ENCODE measurements at regions not wholly inside any gene's neighbourhood (a gene's known extent, or its start where the extent isn't known, plus 50 kb on each side); places are given as distances from the start of the nearest gene placed in this dataset.

DNA sequence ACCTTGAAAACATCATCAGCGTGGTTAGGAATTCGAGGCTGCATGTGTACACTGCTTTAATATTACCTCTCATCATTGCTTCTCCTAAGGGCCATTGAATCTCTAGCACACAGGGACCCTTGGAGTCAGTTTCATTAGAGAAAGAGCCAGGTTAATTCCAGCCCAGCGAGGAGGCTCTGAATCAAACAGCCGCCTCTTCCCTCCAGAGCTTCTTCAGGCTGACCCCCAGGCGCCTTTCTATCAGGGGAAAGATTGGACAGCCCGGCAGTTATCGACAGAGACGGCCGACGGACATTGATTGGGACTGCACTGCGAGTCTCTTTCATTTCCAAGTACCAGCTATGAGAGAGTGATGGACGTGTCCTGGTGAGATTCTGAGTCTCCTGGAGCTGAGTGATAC lies 159.2 kb downstream of the ANKRD60 start:
- DNase-seq (ENCODE audit: low read depth) = no peak

DNA sequence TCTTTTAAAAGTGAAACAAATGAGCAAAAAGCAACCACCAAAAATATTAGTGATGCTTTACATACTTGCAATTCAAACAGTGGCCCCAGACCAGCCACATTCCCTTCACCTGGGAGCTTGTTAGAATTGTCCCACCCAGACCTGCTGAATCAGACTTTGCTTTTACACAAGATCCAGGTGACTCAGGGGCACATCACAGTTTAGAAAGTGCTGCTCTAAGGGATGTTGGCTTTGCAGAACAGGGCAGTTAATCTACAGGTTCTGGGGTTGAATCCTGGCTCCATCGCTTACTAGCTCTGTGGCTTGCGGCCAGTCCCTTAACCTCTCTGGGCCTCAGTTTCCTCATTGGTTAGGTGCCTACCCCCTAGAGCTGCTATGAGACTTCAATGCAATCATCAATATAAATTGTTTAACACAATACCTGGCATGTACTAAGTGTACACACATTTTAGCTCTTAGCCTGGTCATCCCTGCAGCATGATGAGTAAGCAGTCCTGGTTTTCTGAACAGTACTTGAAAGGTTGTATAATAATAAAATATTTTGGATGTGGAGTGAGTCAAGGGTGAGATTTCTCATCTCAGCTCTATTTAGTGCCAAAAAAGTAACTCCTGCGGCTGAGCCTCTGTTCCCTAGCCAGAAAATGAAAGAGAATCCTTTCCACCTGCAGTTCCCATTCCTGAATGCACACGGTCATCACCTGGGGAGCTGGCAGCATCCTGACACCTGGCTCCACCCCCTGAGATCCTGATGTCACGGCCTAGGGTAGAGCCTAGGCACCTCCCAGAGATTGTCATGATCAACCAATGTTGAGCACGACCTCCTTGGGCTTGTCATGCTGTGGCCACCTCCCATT lies 162.7 kb downstream of the ANKRD60 start:
- no peak for DNase-seq (ENCODE audit: low read depth)

DNA sequence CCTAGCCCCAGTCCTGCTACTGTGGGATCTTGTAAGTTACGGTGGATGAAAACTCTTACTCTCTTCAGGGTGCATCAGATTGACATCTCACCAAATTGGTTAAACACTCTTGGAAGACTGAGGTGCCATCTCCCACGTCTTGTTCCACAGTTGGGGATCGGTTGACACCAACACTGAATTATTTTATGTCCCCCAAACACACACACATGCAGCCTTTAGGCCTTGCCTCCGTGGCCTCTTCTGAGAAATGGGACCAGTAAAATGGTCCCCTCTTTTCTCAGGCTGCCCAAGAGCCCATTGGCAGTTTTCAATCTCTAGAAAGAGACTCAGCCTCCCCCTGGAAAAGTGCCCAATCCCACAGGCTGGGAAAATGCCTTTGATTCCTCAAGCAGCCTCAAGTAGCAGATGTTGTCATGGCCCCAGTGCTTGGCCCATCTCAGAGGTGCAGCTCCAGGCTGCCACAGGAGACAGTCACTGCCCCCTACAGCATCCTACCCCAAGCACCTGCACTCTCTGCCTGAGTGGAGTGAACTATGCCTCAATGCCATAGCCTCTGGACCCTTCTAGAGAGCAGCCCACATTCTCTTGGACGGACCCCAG lies 163.9 kb downstream of the ANKRD60 start:
- DNase-seq (ENCODE audit: low read depth) = no peak

DNA sequence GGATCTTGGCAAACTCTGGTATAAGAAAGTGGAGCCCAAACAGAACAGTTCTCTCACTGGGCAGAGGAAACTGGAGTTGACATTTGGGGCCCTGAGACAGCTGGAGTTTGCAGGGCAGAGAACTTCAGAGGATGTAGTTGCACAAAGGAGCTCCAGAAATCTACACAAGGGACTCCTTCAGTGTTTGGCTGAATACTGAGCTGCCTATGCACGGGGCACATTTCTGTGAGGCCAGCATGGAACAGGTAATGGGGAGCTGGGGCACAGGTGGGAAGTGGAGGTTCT lies 169.3 kb downstream of the ANKRD60 start:
- DNase-seq (ENCODE audit: low read depth) = no peak

DNA sequence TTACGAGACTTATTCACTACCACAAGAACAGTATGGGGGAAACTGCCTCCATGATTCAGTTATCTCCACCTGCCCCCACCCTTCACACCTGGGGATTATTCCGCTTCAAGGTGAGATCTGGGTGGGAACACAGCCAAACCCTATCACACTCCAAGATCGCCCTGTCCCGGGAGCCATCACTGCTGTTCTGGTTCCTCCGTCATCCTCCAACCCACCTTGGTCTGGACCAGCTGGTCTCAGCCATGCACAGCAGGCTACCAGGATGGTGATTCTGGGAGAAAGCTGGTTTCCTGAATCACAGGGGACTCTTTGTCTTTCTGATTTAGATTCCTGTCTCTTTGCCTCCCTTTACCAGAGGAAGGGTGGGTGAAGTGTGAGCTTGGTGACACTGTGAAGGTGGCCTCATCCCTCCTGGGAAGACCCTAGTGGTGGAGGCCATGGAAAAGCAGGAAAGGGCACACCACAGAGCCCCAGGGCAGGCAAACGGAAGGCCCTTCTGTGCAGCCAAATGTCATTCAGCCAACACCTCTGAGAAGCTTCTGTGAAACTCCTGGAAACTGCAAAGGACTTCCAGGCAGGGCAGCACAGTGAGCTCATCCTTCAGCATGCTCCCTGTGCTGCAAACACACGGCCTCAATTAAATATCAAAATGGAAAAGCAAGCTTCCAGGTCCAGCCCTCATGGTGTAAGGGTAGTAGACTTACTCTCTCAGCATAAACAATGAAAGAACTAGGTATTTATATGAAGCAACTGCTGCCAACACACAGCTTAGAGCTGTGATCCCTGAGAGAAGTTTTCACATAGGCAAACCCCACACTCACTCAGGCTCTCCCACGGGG lies 169.8 kb downstream of the ANKRD60 start:
- no peak for DNase-seq (ENCODE audit: low read depth)

DNA sequence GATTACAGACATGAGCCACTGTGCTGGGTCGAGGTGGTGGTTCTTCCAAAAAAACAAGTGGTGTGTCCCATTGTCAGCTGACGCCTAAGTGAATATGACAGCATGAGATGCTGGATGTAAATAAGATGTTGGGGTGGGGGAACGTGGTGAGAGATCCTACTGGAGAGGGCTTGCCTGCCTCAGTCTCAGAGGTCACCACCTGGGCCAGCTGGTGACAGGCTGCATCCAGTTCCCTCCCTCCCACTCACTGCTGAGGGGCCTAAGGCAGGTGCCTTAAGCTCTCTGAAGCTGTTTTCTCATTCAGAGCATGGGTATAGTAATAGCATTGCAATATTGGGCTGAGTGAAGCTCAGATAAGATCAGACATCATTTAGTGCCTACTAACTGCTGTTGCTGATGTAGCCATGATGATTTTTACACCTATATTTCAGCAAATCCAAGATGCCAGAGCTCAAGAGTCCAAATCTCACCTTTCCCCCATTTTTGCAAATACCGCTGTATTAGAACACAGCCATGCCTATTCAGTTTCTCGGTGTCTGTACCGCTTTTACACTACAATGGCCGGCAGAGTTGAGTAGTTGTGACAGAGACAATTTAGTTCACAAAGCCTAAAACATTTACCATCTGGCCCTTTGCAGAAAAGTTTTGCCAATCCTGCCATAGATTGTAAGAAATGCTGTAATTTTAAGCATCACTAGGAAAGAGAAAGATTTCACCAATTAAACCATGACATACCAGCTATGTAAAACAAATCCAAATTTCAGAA lies 171.3 kb downstream of the ANKRD60 start:
- DNase-seq (ENCODE audit: low read depth) = no peak

DNA sequence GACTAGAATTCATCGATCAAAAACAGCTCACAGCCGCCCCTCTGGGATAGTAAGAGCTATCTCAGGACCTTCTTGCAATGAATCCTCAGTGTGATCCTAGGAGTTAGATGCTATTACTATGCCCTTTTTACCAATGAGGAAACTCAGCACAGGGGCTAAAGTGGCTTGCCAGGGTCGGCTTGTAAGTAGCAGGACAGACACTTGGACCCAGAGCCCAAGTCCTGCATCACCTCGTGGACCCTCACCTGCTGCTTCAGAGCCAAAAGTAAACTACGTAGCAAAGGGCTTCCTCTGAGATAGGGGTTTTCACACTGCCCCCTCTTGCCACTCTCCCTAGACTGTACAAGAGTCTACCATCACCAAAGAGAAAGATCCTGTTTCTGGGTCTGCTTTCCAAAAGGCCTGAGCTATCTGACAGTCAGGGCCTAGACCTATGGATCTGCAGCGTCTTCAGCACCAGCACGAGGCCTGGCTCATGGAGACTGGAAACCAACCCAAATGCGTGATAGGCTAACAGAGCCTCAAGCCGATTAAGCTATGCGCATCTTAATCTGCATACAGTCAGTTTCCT lies 172.3 kb downstream of the ANKRD60 start:
- no peak for DNase-seq (ENCODE audit: low read depth)

DNA sequence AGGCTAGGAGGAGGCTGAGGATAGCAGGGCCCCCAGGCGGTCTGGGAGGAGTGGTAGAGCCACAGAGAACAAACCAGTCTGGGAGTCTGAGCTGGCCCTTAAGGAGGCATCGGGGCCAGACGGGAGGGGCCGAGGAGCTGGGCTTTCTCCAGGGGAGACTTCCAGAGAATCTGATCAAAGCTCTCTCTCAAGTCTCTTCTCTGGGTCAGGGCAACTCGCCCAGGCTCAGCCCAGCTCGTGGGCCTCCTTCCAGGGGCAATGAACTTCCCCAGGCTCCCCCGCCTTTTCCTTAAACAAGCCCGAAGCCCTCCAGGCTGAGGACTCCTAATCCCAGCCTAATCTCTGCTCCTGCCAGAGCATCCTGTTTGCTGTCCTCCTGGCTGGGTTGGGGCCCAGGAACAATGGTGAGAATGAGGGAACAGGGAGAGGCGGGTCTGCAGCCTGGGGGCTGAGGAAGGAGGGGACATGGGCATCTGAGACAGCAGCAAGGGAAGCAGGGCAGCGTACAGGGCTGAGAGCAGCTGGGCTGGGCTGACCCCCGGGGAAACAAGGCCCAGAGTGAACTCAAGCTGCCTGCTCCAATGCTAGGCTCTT lies 173.6 kb downstream of the ANKRD60 start:
- DNase-seq (ENCODE audit: low read depth) = no peak

DNA sequence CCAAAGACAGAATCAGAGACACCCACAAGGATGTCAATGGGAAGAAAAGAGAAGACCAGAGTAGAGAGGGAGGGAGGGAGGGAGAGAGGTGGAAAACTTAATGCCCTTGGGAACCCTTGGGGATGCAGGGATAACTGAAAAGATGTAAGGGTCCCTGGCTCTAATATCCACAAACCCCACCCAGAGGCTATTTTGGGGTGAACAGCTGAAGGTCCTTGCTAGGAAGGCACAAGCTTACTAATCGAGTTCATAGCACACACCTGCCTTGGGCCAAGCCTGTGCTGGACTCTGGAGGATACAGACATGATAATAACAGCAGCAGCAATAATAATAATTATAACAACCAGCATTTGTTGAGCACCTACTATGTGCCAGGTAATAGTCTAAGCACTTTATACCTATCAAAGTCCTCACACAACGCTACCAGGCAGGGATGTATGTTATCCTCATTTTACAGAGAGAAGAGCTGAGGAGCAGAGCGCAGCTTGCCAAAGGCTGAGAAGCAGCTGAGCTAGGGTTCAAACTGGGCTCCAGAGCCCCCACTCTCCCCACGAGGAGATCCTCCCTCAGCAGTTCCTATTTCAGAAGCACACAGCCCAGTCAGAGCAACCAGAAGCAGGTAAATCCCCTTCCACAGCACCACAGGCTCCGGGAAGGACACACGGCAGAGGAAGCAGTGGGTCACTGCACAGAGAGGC lies 174.2 kb downstream of the ANKRD60 start:
- DNase-seq (ENCODE audit: low read depth) = no peak

DNA sequence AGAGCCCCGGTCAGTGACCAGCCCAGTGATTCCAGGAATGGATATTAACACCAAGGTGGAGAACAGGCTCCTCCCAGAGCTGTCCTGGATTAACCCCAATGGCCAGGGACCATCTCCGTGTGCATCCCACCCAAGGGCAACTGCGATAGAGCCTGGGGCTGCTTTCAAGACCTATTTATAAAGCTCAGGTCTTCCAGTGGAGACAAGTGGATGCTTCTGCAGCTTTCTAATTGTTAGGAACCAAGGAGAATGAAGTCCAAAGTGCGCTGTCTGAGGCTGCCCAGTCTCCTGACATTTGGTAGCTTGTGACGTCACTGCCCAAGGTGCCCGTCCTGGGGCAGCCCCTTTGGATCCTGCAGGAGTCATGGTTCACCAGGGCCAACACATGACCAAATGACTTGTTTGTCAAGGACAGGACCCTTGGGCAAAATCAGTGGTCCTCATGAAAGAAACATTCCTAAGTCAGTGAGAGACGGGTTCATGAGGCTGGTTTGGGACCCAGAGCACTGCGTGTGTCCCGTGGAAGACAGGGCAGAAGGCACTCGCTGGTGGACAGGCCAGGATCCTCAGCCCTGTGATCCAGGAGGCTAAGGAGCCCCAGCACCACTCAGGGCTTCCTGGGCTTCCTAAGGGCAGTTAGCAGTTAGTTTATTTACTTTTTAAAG lies 174.9 kb downstream of the ANKRD60 start:
- no peak for DNase-seq (ENCODE audit: low read depth)

DNA sequence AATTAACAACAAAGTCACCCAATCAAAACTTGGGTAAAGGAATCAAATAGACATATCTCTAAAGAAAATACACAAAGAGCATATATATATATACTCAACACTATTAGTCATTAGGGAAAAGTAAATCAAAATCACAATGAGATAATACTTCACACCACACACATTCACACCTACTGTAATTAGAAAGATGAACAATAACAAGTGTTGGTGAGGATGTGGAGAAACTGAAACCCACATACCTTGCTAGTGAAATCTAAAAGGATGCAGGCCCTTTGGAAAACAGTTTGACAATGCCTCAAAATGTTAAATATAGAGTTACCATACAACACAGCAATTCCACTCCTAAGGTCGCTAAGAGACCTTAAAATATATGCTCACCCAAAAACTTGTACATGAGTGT lies 177.1 kb downstream of the ANKRD60 start:
- DNase-seq (ENCODE audit: low read depth) = no peak

DNA sequence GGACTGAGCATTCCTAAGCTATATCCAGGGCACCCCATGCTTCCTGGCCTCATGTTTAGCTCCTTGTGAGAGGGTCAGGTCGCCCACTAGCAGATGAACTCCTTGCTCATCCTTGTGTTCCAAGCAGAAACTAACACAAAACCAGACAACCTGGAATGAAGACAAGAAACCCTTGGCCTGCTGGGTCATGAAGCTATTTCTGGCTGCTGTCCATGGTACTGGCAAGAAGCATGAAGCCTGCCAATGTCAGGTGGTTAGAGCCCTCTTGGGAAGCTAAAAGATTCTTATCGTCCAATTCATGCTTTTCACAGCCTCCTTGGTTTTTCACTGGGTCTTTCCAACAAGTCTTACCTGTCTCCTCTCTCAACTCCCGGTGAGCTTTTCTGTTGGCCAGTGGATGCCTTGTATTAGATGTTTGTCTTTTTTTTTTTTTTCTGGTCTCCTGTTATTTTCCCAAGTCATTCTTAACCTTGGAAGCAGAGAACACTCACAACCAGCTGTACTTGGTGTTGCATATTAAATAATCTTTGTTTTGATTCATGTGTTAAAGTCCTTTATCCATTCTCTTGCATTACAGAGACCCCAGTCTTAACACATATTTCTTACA lies 180.3 kb downstream of the ANKRD60 start:
- no peak for DNase-seq (ENCODE audit: low read depth)

DNA sequence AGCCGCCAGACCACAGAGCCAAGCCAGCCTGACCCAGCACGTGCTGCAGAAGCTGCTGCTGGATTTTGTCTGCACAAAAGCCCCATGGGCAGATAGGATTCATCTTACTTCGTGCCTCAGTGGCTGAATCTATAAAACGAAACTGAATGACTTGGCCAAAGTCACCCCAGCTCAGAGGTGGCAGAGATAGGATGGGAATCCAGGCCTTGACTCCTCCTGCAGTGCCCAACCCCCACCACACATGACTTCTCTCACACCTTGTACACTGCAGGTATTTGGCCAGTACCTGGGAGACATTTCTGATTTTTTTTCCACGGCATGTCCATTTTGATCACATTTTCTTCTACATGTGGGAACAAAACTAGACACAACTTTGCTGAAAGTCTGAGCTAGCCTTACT lies 182.1 kb downstream of the ANKRD60 start:
- DNase-seq (ENCODE audit: low read depth) = no peak

DNA sequence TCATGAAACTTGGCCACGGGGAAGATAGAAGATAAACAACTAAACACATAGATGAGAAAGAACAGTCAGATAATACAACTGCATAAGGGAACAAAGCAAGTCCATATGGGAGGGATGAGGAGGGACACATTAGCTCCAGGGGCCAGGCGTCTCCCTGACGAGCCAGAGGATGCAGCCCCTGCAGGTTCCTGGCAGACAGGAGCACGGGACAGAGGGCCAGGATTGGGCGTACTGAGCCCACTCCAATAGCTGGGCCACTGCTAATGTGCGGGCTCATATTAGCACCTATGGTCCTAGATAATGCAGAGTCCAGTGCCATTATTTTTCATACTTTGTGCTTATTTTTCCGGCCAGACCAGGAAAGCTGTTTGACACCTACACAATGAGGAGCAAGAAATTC lies 182.9 kb downstream of the ANKRD60 start:
- DNase-seq (ENCODE audit: low read depth) = no peak

DNA sequence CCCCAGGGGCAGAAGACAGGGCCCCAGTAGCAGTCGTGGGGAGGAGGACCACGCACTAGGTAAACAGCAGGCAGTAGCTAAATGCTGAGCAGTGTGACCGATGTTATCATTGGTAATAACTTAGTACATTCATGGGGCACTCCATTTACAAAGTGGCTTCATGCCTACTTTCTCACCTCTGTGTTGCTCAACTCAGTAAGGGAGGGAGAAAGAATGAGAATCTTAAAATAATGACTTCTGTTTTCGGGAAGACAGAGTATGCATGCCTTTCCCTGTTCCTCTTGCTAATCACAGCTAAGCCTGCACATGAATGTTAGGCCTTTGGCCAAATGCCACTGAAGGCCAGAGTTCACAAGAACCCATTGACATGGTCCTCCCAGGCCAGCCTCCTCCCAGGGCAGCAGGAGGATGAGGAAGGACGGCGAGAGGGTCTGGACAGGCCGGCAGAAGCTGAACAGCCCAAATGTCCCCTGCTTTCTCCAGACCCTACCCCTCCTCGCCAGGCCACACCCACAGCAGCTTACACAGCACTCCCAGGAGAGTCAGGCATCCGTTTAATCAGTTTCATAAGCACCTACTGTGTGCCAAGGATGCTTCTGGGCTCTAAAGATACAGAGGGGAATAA lies 183.4 kb downstream of the ANKRD60 start:
- no peak for DNase-seq (ENCODE audit: low read depth)

DNA sequence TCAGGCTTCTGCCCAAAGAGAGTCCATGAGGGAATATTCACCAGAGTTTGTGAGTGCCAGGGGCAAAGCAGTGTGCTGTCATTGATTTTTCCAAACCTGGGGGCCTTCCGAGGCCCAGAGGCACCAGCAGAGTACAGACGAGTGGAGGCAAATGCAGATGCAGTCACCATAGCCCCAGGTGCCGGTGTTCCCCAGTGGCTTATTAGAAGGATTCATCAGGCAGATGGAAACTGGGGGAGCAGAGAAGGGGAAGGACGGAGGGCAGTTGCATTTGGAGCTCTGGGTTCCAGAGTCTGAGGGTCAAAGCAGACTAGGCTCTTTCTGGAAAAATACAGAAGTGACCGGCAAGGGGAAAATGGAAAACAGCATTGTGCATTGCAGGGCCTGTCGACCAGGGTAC lies 184.2 kb downstream of the ANKRD60 start:
- DNase-seq (ENCODE audit: low read depth) = no peak

DNA sequence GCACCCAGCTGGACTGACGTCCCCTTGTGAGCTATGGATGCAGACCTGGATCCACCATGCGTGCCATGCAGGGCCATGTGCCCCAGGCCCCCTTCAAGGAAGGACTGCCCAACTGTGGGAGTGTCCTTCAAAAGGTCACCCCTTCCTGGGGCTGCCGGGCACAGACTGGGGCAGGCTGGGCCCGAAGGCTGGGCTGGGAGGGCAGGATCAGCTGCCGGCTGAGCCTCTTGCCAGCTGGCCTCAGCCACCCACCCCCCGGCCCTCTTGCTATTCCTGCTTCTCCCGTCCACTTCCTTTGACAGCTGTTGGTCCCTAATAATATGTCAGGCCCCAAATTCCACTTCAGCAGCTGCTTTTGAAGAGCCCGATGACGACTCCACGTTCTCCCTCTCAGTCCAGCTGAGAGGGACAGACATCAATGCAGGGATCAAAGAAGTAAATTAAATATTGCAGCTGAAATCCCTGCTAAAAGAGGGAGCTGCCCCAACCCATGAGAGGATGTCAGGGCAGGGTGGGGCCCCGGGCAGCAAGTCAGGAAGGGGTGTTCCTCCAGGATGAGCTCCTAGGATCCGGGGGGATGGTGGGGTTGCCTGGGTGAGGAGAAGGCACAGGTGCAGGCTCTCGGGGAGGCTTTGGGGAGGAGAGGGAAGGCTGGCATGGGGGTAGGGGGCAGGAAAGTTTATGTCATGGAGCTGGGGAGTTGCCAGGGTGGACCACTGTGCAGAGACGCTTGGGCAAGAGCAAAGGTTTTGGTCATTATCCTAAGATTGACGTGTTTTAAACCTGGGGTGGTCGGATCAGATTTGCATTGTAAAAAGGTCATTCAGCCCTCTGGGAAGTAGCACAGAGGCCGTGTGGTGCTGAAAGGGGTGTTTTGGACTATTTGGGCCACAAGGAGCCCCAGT lies 185.0 kb downstream of the ANKRD60 start:
- no peak for DNase-seq (ENCODE audit: low read depth)

DNA sequence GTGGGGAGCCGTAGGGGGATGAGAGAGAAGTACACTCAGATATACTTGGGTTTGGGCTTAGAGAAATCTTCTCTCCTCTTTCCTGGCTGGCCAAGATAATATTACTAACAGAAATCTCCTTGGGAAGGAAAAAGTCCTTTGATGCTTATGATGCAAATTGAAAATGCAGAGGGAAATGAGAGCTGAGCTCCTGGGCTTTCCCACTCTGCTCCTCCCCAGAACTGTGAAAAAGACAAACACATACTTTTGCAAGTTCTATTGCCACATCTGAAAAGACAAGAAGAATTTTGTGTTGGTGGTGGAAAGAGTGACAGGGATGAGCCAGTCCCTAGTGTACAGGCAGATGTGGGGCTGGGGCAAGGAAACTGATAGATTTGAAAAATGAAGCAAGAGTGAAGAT lies 185.9 kb downstream of the ANKRD60 start:
- no peak for DNase-seq (ENCODE audit: low read depth)

Measured in CMK (cell line).